Fibroblast of lung (primary cell): ENCODE measurements at regions not wholly inside any gene's neighbourhood (a gene's known extent, or its start where the extent isn't known, plus 50 kb on each side); places are given as distances from the start of the nearest gene placed in this dataset.

Experiments used
- DNase-seq, 2 donors: peaks; one replicate each; pipeline versions ENCODE4 v3.0.0 to v3.0.0-alpha.2; 2010; ENCODE audit warnings: low read depth in 2 of 2
- H2AFZ ChIP-seq: 2 replicates; pipeline ENCODE4 v1.5.1; 2012; ENCODE audit warnings: low read length, control low read depth, inconsistent platforms
- H3K27ac ChIP-seq: 2 replicates; pipeline ENCODE4 v1.5.1; 2011; ENCODE audit warnings: low read length, control low read depth; ENCODE audit not compliant: insufficient read depth
- H3K27me3 ChIP-seq: 2 replicates; pipeline ENCODE4 v1.5.1; 2011; ENCODE audit warnings: mild to moderate bottlenecking, low read length; ENCODE audit not compliant: control insufficient read depth, insufficient read depth
- H3K36me3 ChIP-seq: 2 replicates; pipeline ENCODE4 v1.5.1; 2011; ENCODE audit warnings: low read length; ENCODE audit not compliant: control insufficient read depth, insufficient read depth
- H3K4me1 ChIP-seq: 2 replicates; pipeline ENCODE4 v1.5.1; 2011; ENCODE audit warnings: low read length; ENCODE audit not compliant: control insufficient read depth, insufficient read depth; ENCODE audit errors: extremely low read depth
- H3K4me2 ChIP-seq: 2 replicates; pipeline ENCODE4 v1.5.1; 2011; ENCODE audit warnings: low read length, control low read depth; ENCODE audit not compliant: insufficient read depth; ENCODE audit errors: extremely low read depth
- H3K4me3 ChIP-seq, 4 experiments: fragments of 200-600 bp in 1 of 4; sonication (generic) in 1 of 4; replicated peaks in 1 of 4; 2 replicates each; pipeline ENCODE4 v1.5.1; 2011 to 2016; ENCODE audit warnings: low read length in 4 of 4, low read depth in 3 of 4, mild to moderate bottlenecking in 3 of 4, control low read depth in 2 of 4, inconsistent platforms in 1 of 4, mixed read lengths in 1 of 4; ENCODE audit not compliant: insufficient read depth in 1 of 4; ENCODE audit errors: control extremely low read depth in 1 of 4
- H3K79me2 ChIP-seq: 2 replicates; pipeline ENCODE4 v1.5.1; 2012; ENCODE audit warnings: mild to moderate bottlenecking, low read length, inconsistent platforms; ENCODE audit not compliant: control insufficient read depth, insufficient read depth
- H3K9ac ChIP-seq: 2 replicates; pipeline ENCODE4 v1.5.1; 2011; ENCODE audit warnings: mild to moderate bottlenecking, low read length, control low read depth; ENCODE audit not compliant: insufficient read depth
- H3K9me3 ChIP-seq: 2 replicates; pipeline ENCODE4 v1.5.1; 2012; ENCODE audit warnings: low read depth, low read length; ENCODE audit not compliant: control insufficient read depth, insufficient read depth
- H4K20me1 ChIP-seq: 2 replicates; pipeline ENCODE4 v1.5.1; 2011; ENCODE audit warnings: low read length; ENCODE audit not compliant: control insufficient read depth, insufficient read depth; ENCODE audit errors: extremely low read depth
- EZH2 ChIP-seq: IDR thresholded peaks from 2 replicates; pipeline ENCODE4 v1.5.1; 2012; ENCODE audit warnings: low read length, control low read depth, mild to moderate bottlenecking; ENCODE audit errors: missing control alignments
- TF ChIP-seq, protein P1 (sequence below), 2 donors: IDR thresholded peaks in 1 of 2; conservative IDR thresholded peaks in 1 of 2; 1 replicate in 1 of 2; 2 replicates in 1 of 2; pipeline ENCODE4 v1.5.1; 2011 to 2012; ENCODE audit warnings: low read length in 2 of 2, control low read depth in 1 of 2, inconsistent platforms in 1 of 2, low read depth in 1 of 2, mild to moderate bottlenecking in 1 of 2

DNA sequence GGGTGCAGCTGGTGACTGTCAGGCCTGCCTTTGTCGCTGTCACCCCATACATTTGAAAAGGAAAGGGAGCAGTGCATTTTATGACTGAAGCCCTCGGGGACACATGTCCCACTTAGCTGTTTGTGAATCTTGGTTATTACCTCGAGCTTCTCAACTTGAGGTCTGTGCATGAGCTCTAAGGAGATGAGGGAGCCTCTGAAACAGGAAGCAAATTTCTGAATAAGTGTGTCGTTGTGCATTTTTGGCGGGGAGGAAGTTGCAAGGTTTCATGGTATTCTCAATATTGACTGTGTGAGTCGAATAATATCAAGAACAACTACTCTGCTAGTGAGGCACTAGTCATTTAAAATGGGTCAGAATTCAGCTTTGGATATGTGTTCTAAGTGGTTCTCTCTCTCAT, 149.7 kb upstream of the PLET1 start:
- no peak overlapping the region for H3K27ac ChIP-seq

DNA sequence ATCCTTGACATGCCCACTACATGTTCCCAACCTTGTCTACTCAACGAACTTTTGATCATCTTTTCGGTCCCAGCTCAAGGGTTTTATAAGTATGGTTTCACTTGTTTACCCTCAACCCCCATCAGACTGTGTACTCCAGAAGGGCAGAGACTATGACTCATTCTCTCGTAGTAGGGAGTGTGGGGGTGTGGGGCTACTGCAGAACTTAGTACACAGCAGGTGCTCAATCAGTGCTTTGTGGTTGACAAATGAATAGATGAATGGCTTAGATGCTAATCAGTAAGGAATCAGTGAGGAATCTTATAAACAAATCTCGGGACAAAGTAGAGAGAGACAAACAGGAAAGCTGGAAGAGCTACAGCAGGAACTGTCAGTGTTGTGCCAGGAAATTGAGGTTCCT, 151.7 kb upstream of the PLET1 start:
- Histone ChIP-seq H3K9ac (no peak overlapping the region), H3K79me2 (no peaks in the 10 kb centered on the region), H3K4me2 (no peak overlapping the region), H3K36me3 (no peaks in the 10 kb centered on the region), H3K4me3 (no peak overlapping the region), H4K20me1 (no peaks in the 10 kb centered on the region), H3K27ac (no peak overlapping the region), H3K9me3 (no peaks in the 10 kb centered on the region), H3K4me1 (no peaks in the 10 kb centered on the region), H3K27me3 (no peaks in the 10 kb centered on the region), H2AFZ (no peak overlapping the region)
- TF ChIP-seq EZH2 = no peak
- TF ChIP-seq, protein P1, sequence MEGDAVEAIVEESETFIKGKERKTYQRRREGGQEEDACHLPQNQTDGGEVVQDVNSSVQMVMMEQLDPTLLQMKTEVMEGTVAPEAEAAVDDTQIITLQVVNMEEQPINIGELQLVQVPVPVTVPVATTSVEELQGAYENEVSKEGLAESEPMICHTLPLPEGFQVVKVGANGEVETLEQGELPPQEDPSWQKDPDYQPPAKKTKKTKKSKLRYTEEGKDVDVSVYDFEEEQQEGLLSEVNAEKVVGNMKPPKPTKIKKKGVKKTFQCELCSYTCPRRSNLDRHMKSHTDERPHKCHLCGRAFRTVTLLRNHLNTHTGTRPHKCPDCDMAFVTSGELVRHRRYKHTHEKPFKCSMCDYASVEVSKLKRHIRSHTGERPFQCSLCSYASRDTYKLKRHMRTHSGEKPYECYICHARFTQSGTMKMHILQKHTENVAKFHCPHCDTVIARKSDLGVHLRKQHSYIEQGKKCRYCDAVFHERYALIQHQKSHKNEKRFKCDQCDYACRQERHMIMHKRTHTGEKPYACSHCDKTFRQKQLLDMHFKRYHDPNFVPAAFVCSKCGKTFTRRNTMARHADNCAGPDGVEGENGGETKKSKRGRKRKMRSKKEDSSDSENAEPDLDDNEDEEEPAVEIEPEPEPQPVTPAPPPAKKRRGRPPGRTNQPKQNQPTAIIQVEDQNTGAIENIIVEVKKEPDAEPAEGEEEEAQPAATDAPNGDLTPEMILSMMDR (conservative IDR thresholded peaks at IDR 0.05 in 1 of 2, IDR thresholded peaks at IDR 0.05 in 1 of 2; ENCODE audit: low read depth in 1 of 2, low read length in 2 of 2) = no peak
- no peak for DNase-seq

More for the DNA sequence above, 149.7 kb upstream of the PLET1 start:
- no peak overlapping the region for H3K4me2 ChIP-seq
- no peaks in the 10 kb centered on the region for H4K20me1 ChIP-seq
- H3K4me3 ChIP-seq = no peak overlapping the region
- TF ChIP-seq EZH2 = no peak
- TF ChIP-seq, protein P1 (conservative IDR thresholded peaks at IDR 0.05 in 1 of 2, IDR thresholded peaks at IDR 0.05 in 1 of 2; ENCODE audit: low read depth in 1 of 2, low read length in 2 of 2) = no peak
- H3K9ac ChIP-seq = no peak overlapping the region
- H3K79me2 ChIP-seq = no peaks in the 10 kb centered on the region
- no peaks in the 10 kb centered on the region for H3K4me1 ChIP-seq
- H3K9me3 ChIP-seq = no peaks in the 10 kb centered on the region
- no peaks in the 10 kb centered on the region for H3K36me3 ChIP-seq
- no peak overlapping the region for H2AFZ ChIP-seq
- no peak for DNase-seq
- no peaks in the 10 kb centered on the region for H3K27me3 ChIP-seq

GRCh38 chr11:112417339-112417738, 156.7 kb upstream of the PLET1 start:
- Histone ChIP-seq H3K79me2 (no peaks in the 10 kb centered on the region), H4K20me1 (no peaks in the 10 kb centered on the region), H3K36me3 (no peaks in the 10 kb centered on the region), H3K9ac (no peak overlapping the region), H3K27me3 (no peaks in the 10 kb centered on the region), H2AFZ (no peak overlapping the region), H3K4me2 (no peak overlapping the region), H3K27ac (no peak overlapping the region), H3K9me3 (no peaks in the 10 kb centered on the region), H3K4me3 (no peak overlapping the region), H3K4me1 (no peaks in the 10 kb centered on the region)
- TF ChIP-seq, protein P1 (conservative IDR thresholded peaks at IDR 0.05 in 1 of 2, IDR thresholded peaks at IDR 0.05 in 1 of 2; ENCODE audit: low read depth in 1 of 2, low read length in 2 of 2) = no peak
- no peak for TF ChIP-seq EZH2
- no peak for DNase-seq
